ENCODE measurements at regions not wholly inside any gene's neighbourhood (a gene's known extent, or its start where the extent isn't known, plus 50 kb on each side); places are given as distances from the start of the nearest gene placed in this dataset.
A peak's percentile ranks its signal among the peaks of the same experiment; 100 is the strongest.

DNA sequence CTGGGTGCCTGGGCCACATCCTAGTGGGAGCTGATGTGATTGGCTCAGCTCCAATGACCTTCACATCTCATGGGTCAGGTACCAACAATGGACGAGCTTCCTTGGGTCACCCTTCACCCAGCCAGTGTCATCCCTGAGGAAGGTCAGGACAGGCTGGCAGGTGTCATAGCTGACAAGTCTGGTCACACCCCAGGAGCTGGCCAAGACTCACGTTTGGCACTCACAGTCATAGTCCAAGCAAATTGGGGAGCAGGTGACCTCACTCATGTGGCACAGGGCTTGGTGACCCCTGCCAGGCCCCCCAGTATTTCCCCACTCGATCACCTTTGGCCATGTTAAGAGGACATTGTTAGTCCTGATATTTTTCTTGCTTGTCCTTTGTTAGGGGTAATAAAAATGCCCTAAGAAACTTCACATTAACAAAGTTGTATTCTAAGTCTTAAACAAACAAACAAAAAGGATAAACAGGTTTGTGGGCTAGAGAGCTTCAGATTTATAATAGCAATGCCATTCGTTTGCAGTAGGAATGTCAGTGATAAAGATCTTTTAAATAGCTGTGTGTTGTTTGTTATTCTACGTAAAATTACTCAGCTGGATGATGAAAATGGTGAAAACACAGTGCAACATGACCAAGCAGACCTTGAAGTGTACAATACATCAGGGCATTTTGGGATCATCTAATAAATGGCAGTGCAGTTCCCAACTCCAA lies 79.5 kb upstream of the POMGNT2 start:
- Mint-ChIP-seq H3K27me3 (no peaks in the 10 kb centered on the region), H3K9me3 (no peaks in the 10 kb centered on the region), H3K27ac (no peak overlapping the region), H3K4me3 (no peak overlapping the region), H3K36me3 (ENCODE audit: insufficient read depth) (no peaks in the 10 kb centered on the region), H3K4me1 (ENCODE audit: low read depth in 2 of 2) (peaks cover 17 to 27% of the 10 kb centered on the region in 2 donors)
- DNase-seq = no peak
- no peak for ATAC-seq (replicated peaks)

GRCh38 chr3:43183456-43183855 lies 77.6 kb upstream of the POMGNT2 start:
- H3K4me3 Mint-ChIP-seq = no peak overlapping the region
- ATAC-seq (replicated peaks) (no peak), DNase-seq (no peak)
- H3K9me3 Mint-ChIP-seq = no peaks in the 10 kb centered on the region
- H3K27ac Mint-ChIP-seq = no peak overlapping the region
- no peaks in the 10 kb centered on the region for H3K36me3 Mint-ChIP-seq (ENCODE audit: insufficient read depth)
- H3K27me3 Mint-ChIP-seq = no peaks in the 10 kb centered on the region
- peaks cover 35 to 47% of the 10 kb centered on the region in 2 donors for H3K4me1 Mint-ChIP-seq (ENCODE audit: low read depth in 2 of 2)

- Mint-ChIP-seq H3K36me3 (ENCODE audit: insufficient read depth) (no peaks in the 10 kb centered on the region), H3K9me3 (no peaks in the 10 kb centered on the region), H3K27ac (peak overlapping the region; percentile 85 to 88), H3K4me3 (peak overlapping the region; percentile 57 to 67), H3K4me1 (ENCODE audit: low read depth in 2 of 2) (peaks cover 44 to 58% of the 10 kb centered on the region in 2 donors), H3K27me3 (no peaks in the 10 kb centered on the region)
- peak; percentile 80 for ATAC-seq (replicated peaks)
- DNase-seq = peak; percentile 18 to 35 (median 28)
Observed at GRCh38 chr3:43181202-43181821, 75.4 kb upstream of the POMGNT2 start.

DNA sequence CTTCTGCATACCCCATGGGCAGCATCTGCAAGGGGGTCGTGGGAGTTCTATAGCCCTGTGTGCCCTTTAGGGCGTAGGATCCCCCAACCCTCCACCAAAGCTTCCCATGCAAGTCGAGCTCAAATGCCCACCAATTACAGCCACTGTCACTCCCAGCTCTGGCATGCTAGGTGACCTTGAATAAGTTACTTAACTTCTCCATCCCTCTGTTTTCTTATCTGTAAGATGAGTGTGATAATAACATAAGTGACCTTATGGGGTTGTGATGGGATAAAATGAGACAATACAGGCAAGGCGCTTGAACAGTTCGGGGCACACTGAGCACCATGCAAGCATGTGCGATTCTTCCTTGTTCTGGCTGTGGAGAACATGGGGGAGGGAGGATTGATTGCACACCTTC lies 74.8 kb upstream of the POMGNT2 start:
- no peak for DNase-seq
- ATAC-seq (replicated peaks) = no peak
- Mint-ChIP-seq H3K9me3 (no peaks in the 10 kb centered on the region), H3K27me3 (no peaks in the 10 kb centered on the region), H3K27ac (peak overlapping the region; percentile 85 to 88), H3K4me3 (peak overlapping the region; percentile 57 to 67), H3K36me3 (ENCODE audit: insufficient read depth) (no peaks in the 10 kb centered on the region), H3K4me1 (ENCODE audit: low read depth in 2 of 2) (peaks cover 44 to 60% of the 10 kb centered on the region in 2 donors)

- Mint-ChIP-seq H3K4me1 (ENCODE audit: low read depth in 2 of 2) (peaks cover 44 to 60% of the 10 kb centered on the region in 2 donors), H3K36me3 (ENCODE audit: insufficient read depth) (no peaks in the 10 kb centered on the region), H3K27me3 (no peaks in the 10 kb centered on the region), H3K27ac (peak overlapping the region; percentile 85 to 88), H3K9me3 (no peaks in the 10 kb centered on the region), H3K4me3 (peak overlapping the region; percentile 57 to 67)
- ATAC-seq (replicated peaks) = peak; percentile 87
- peak; percentile 24 to 41 (median 29) for DNase-seq
Observed at GRCh38 chr3:43180027-43180426, 74.1 kb upstream of the POMGNT2 start.

GRCh38 chr3:43178891-43179366 lies 73.0 kb upstream of the POMGNT2 start:
- Mint-ChIP-seq H3K36me3 (ENCODE audit: insufficient read depth) (no peaks in the 10 kb centered on the region), H3K27me3 (no peaks in the 10 kb centered on the region), H3K9me3 (peaks cover 4 to 9% of the 10 kb centered on the region in 2 donors), H3K27ac (peak overlapping the region; percentile 46 to 85), H3K4me3 (peak overlapping the region; percentile 57 to 67), H3K4me1 (ENCODE audit: low read depth in 2 of 2) (peaks cover 44 to 56% of the 10 kb centered on the region in 2 donors)
- DNase-seq (no peak), ATAC-seq (replicated peaks) (no peak)

DNA sequence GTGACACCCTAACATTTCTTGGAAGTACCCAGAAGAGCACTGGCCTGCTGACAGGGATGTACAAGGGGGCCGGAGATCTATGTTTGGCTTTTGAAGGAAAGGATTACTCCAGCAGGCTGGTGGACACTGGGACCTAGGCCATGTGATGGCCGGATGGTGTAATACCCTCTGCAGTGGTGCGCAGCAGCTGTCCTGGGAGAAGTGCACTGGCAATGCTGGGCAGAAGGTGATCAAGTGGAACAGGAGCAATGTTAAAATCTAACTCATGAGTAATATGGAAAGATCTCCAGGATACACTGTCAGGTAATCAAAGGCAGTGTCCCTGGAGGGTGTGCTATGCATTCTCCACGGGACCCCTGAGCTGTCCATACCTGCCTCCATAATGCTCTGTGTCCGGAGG lies 71.2 kb upstream of the POMGNT2 start:
- no peak overlapping the region for H3K4me3 Mint-ChIP-seq
- no peaks in the 10 kb centered on the region for H3K27me3 Mint-ChIP-seq
- H3K27ac Mint-ChIP-seq = peak overlapping the region; percentile 57 to 74
- H3K9me3 Mint-ChIP-seq = peaks cover 8 to 18% of the 10 kb centered on the region in 2 donors
- ATAC-seq (replicated peaks) (no peak), DNase-seq (no peak)
- H3K4me1 Mint-ChIP-seq (ENCODE audit: low read depth in 2 of 2) = peaks cover 40 to 46% of the 10 kb centered on the region in 2 donors
- no peaks in the 10 kb centered on the region for H3K36me3 Mint-ChIP-seq (ENCODE audit: insufficient read depth)

DNA sequence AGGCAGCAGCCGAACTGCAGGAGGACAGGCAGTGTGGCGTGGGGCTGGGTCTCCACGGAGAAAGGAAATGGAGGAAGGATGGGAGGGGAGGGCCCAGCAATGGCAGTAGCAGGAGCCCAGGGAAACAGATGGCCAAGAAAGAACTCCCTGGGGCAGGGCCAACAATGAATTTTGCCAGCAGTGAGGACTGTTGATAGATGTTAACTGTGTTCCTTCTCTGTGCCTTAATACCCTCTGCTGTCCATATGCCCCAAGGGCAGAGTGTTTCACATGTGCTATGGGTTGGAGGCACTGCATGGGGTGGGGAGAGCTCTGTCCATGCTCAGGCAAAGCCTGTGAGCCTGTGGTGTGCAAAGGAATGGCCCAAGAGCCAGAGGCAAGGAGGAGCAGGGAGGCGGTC lies 70.8 kb upstream of the POMGNT2 start:
- H3K4me1 Mint-ChIP-seq (ENCODE audit: low read depth in 2 of 2) = peaks cover 39 to 44% of the 10 kb centered on the region in 2 donors
- peak overlapping the region; percentile 57 to 74 for H3K27ac Mint-ChIP-seq
- peaks cover 8 to 18% of the 10 kb centered on the region in 2 donors for H3K9me3 Mint-ChIP-seq
- H3K4me3 Mint-ChIP-seq = no peak overlapping the region
- H3K27me3 Mint-ChIP-seq = no peaks in the 10 kb centered on the region
- ATAC-seq (replicated peaks) = no peak
- no peaks in the 10 kb centered on the region for H3K36me3 Mint-ChIP-seq (ENCODE audit: insufficient read depth)
- no peak for DNase-seq

DNA sequence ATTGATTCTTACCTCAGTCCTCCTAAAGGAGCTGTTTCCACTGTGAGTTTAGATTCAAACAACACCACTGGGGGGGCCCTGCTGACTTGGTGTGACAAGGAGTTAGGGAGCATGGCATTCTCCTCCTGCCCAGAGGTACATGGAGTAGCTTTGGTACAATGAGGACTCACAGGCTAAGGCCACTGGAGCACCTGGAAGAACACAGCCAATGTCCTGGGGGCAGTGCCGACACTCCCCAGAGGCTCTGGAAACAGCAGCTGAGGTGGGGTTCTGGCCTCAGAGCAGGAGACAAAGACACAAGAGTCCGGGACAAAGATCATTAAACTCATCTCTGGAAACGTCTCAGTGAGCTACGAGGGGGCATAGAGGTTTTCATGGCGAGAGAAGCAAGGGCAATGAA lies 69.7 kb upstream of the POMGNT2 start:
- no peak overlapping the region for H3K27ac Mint-ChIP-seq
- H3K36me3 Mint-ChIP-seq (ENCODE audit: insufficient read depth) = no peaks in the 10 kb centered on the region
- no peaks in the 10 kb centered on the region for H3K27me3 Mint-ChIP-seq
- H3K4me3 Mint-ChIP-seq = no peak overlapping the region
- ATAC-seq (replicated peaks) (no peak), DNase-seq (no peak)
- H3K4me1 Mint-ChIP-seq (ENCODE audit: low read depth in 2 of 2) = peaks cover 28 to 33% of the 10 kb centered on the region in 2 donors
- peaks cover 8 to 18% of the 10 kb centered on the region in 2 donors for H3K9me3 Mint-ChIP-seq

- H3K27ac Mint-ChIP-seq = peak overlapping the region in 1 of 2 donors; percentile 67
- no peaks in the 10 kb centered on the region for H3K27me3 Mint-ChIP-seq
- H3K4me3 Mint-ChIP-seq = no peak overlapping the region
- peaks cover 8 to 18% of the 10 kb centered on the region in 2 donors for H3K9me3 Mint-ChIP-seq
- peaks cover 14 to 17% of the 10 kb centered on the region in 2 donors for H3K4me1 Mint-ChIP-seq (ENCODE audit: low read depth in 2 of 2)
- ATAC-seq (replicated peaks) (no peak), DNase-seq (no peak)
- H3K36me3 Mint-ChIP-seq (ENCODE audit: insufficient read depth) = no peaks in the 10 kb centered on the region
Observed at GRCh38 chr3:43173949-43174348, 68.1 kb upstream of the POMGNT2 start.

DNA sequence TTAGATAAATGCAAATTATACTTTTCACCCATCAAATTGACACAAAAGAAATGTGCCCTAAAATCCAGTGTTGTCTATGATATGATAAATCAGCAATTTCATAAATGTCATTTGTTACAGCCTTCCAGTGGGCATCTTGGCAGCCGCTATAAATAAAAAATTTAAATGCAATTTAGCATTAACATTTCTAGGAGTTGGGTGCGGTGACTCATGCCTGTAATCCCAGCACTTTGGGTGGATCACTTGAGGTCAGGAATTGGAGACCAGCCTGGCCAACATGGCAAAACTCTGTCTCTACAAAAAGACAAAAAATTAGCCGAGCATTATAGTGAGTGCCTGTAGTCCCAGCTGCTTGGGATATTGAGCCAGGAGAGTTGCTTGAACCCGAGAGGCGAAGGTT lies 65.9 kb upstream of the POMGNT2 start:
- no peaks in the 10 kb centered on the region for H3K36me3 Mint-ChIP-seq (ENCODE audit: insufficient read depth)
- H3K9me3 Mint-ChIP-seq = peaks cover 8 to 21% of the 10 kb centered on the region in 2 donors
- H3K4me1 Mint-ChIP-seq (ENCODE audit: low read depth in 2 of 2) = peaks cover 2 to 6% of the 10 kb centered on the region in 2 donors
- no peak overlapping the region for H3K4me3 Mint-ChIP-seq
- no peak overlapping the region for H3K27ac Mint-ChIP-seq
- ATAC-seq (replicated peaks) = no peak
- DNase-seq = no peak
- no peaks in the 10 kb centered on the region for H3K27me3 Mint-ChIP-seq

DNA sequence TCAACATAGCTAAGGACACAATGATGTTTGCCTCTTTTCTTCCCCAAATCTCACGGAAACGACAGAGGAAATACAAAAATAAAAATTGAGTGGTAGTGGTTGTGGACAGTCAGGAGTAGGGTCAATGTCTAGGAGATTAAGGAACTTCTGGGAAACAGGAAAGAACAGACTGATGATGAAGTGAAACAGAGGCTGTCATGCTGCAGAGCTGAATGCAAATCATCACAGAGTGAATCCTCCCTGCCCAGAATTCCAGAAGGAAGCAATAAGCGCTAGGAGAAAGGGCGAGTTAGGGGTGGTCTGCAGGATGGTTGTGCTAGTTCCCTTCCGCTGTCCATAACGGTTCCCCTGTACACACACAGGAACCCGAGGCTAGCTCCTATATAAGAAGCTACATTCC lies 64.7 kb upstream of the POMGNT2 start:
- H3K4me1 Mint-ChIP-seq (ENCODE audit: low read depth in 2 of 2) = no peaks in the 10 kb centered on the region
- ATAC-seq (replicated peaks) (no peak), DNase-seq (no peak)
- peaks cover 8 to 28% of the 10 kb centered on the region in 2 donors for H3K9me3 Mint-ChIP-seq
- H3K36me3 Mint-ChIP-seq (ENCODE audit: insufficient read depth) = no peaks in the 10 kb centered on the region
- no peak overlapping the region for H3K4me3 Mint-ChIP-seq
- no peak overlapping the region for H3K27ac Mint-ChIP-seq
- no peaks in the 10 kb centered on the region for H3K27me3 Mint-ChIP-seq

DNA sequence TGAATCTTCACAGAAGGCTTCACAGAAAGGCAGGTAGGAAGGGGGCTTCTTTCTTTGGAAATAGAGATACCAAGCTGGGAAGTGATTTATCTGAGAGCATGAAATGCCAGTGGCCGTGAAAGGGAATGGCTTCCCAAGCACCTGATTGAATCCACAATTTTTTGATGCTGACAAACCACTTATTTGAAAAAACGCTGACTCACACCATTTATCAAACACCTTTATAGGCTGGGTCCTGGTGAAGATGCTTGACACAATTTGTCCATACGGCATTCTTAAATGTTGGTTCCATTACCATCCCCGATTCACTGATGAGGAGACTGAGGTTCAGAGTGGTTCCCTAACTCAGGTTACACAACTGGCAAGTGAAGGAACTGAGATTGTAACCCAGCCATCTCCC lies 64.1 kb upstream of the POMGNT2 start:
- no peaks in the 10 kb centered on the region for H3K4me1 Mint-ChIP-seq (ENCODE audit: low read depth in 2 of 2)
- H3K4me3 Mint-ChIP-seq = no peak overlapping the region
- peaks cover 8 to 28% of the 10 kb centered on the region in 2 donors for H3K9me3 Mint-ChIP-seq
- H3K27me3 Mint-ChIP-seq = no peaks in the 10 kb centered on the region
- ATAC-seq (replicated peaks) = no peak
- H3K36me3 Mint-ChIP-seq (ENCODE audit: insufficient read depth) = no peaks in the 10 kb centered on the region
- H3K27ac Mint-ChIP-seq = no peak overlapping the region
- DNase-seq = no peak

DNA sequence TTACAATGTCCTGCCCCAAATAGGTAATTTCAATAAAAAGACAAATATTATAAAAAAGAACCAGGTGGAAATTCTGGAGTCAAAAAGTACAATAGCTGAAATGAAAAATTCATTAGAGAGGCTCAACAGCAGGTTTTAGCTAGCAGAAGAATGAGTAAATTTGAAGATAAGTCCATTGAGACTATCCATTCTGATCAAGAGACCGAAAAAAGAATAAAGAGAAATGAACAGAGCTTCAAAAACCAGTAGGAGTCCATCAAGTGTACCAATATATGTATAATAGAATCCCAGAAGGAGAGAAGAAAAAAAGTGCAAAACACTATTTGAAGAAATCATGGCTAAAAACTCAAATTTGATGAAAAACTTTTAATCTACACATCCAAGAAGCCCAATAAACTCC lies 60.5 kb upstream of the POMGNT2 start:
- no peak overlapping the region for H3K4me3 Mint-ChIP-seq
- ATAC-seq (replicated peaks) = no peak
- DNase-seq = no peak
- H3K9me3 Mint-ChIP-seq = peaks cover 0 to 10% of the 10 kb centered on the region in 2 donors
- peaks cover 19 to 24% of the 10 kb centered on the region in 2 donors for H3K4me1 Mint-ChIP-seq (ENCODE audit: low read depth in 2 of 2)
- peaks cover 7% of the 10 kb centered on the region for H3K36me3 Mint-ChIP-seq (ENCODE audit: insufficient read depth)
- no peak overlapping the region for H3K27ac Mint-ChIP-seq
- H3K27me3 Mint-ChIP-seq = no peaks in the 10 kb centered on the region
